NCI-H446 (cell line): ENCODE measurements at regions not wholly inside any gene's neighbourhood (a gene's known extent, or its start where the extent isn't known, plus 50 kb on each side); places are given as distances from the start of the nearest gene placed in this dataset.

Source experiments
- DNase-seq, 2 experiments: peaks; one replicate each; lab custom pipeline; 2025; lab: John Stamatoyannopoulos, UW

DNA sequence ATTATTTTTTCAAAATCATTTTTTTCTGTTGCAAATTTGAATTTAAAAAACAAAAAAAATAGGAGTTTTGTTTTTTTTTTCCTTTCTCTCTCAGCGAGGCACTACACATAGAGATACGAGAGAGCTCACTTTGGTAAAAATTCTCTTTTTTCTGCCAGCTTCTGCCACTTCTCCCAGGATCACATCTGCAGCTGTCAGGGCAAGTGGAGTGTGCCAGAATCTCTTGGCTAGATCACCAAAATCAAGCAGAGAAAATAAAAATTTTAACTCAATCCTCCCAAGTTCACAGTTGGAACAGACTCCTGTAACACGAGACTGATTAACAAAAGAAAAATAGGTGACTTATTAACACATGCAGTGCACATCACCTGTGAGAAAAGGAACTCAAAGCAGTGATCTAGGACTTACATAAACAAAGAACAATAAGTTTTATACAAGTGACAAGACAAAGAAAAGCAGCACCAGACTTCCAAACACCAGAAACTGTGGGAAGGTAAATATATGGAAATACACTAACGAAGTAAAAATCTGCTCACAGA is 213.2 kb upstream of the ZFP42 start:
- DNase-seq: no peak

DNA sequence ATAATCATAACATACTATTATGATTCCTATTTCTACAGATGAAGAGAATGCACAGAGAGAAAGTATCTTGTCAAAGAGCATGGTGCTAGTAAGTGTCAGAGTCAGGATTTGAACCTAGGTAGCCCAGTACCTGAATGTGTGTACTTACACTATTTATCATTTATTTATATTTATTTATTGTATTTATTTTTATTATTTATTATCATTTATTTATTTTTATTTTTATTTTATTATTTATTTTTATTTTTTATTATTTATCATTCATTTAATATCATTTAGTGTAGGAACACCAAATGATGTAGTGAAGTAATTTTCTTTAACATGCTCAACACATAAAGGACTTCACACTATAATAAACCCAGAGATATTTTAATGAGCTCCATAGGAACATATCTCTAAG is 209.4 kb upstream of the ZFP42 start:
- no peak for DNase-seq

DNA sequence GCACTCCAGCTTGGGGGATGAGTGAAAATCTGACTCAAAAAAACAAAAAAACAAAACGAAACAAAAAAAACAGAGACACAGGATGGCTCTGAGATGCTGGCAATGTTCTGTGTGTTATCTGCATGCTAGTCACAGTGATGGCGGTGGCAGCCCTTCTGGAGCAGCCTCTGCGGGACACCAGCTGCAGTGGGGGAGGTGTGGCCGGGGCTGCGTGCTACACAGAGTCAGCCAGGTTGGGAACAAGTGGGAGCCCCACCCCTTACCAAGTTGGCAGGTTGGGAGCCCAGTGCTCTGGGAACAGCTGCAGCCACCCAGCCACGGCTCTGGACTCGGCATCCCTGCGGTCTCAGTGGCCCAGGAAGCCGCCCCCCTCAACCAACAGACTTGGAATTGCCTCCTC is 206.5 kb upstream of the ZFP42 start:
- no peak for DNase-seq

DNA sequence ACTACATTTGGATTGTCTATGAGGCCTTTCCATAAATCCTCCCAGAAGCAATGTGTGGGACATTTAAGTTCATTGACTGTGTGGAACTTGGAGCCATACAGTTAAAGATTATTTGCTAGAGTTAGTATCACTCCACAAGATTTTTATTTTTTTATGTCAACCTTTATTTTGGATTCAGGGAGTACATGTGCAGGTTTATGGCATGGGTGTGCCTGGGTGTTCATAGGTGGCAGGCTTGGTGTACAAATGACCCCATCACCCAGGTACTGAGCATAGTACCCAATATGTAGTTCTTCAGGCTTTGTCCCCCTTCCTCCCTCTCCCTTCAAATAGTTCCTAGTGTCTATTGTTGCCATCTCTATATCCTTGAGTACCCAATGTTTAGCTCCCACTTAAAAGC is 199.8 kb upstream of the ZFP42 start:
- no peak for DNase-seq

DNA sequence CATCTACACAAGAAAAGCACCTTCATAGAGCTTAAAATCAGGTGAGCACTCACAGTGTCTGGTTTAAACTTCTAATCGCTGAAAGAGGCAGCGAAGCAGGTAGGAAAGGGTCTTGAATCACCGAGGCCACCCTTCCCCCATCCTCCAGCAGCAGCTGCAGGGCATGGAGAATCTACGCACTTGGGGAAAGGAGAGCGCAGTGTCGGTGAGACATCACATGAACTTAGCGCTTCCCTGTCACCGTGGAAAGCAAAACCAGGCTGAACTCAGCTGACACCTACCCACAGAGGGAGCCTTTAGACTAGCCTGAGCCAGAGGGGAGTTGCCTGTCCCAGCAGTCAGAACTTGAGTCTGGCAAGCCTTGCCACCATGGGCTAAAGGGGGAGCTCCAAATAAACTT is 197.2 kb upstream of the ZFP42 start:
- no peak for DNase-seq

DNA sequence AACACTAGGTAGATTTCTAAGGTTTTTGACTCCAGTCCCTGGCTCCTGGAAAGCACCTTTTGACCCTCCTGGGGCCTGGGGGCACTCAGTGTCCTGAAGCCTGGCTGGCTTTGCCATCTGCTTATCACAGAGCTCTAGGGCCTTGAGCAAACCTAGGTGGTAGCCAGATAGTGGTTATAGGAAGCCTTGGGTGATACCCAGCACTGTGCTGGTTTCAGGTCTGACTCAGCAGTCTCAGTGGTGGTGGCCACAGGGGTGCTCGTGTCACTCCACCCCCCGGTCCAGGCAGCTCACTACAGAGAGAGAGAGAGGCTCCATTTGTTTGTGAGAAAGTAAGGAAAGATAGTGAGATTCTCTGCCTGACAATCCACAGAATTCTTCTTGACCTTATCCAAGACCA is 195.8 kb upstream of the ZFP42 start:
- DNase-seq: no peak

DNA sequence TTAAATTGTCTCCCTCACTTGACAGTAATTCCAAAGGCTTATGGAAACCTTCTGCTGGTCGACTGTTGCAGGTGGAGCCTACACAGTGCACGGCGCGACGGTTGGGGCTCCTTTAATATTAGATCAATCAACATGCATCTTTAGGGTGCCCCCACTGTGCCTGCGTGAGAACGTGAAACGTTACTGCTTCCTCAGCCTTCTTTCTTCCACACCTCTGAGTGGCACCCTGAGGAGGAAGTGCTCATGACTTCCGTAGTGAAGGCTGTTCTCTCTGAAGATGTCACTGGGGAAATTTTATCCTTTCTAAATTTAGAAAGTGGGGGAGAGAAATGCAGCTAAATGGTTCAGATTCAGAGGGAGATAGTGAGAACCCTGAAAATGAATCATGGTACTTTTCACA is 184.0 kb upstream of the ZFP42 start:
- no peak for DNase-seq

DNA sequence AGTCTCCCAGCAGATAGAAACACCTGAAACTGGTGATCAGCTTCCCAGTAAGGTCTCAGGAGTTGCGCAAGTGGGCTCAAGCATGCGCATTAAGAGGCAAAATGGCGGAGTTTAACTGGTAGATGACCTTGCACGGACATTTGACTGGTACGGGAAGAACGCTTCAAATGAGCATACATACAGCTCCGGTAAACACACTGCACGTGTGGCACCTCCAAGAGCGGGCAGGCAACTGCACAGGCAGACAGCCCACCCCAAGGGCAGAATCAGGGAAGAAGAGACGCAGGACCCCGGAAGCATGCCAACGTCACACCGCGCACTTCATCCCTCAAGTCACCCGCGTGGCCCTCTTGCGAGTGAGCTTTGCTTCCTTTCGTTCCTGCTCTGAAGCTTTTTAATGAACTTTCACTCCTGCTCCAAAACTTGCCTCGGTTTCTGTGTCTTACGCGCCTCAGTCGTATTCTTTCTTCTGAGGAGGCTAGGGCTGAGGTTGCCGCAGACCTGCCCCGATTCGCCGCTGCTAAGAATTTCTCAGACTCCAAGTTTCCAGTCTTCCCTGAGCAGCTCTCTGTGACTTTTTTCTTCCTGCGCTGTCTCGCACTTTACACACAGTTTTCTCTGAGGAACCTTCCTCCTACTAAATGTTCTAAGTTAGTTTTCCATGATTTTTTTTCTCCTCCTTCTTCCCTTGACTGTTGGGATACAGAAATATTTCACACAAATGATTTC is 180.7 kb upstream of the ZFP42 start:
- peak in 1 of 2 experiments; percentile 3 for DNase-seq

DNA sequence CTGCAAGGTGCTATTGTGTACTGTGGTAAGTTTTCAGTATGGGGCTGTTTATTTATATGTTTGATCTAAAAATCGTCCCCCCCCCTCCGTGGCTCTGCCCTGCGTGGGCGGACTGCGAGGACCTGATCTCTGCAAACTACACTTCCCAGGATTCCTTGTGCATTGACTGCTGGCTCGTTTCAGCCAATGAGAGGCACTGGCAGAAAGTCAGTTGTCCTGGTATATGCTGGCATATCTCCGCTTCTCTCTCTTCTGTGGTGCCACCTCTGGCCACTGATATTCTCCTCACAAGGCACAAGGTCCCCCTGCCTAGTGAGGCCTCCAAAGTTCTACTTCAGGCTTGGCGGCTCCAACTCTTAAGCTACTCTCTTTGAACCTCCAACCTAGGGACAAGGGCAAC is 168.8 kb upstream of the ZFP42 start:
- no peak for DNase-seq

DNA sequence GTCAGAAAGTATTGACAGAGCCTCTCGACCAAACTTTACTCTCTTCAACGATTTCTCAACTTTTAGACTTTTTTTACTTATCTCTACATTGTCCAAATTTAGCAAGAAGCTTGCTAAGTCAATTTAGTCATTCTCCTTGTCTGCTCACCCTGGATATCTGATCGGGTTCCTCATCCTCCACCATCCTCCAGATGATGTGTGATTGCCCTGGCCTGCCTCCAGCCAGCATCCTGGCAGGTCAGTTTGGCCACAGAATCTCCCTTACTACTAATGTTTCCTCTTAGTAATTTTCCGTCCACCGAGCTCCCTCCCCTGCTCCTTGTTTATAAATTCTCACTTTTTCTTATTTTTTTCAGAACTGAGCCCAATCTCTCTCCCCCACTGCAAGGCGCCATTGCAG is 167.9 kb upstream of the ZFP42 start:
- no peak for DNase-seq

DNA sequence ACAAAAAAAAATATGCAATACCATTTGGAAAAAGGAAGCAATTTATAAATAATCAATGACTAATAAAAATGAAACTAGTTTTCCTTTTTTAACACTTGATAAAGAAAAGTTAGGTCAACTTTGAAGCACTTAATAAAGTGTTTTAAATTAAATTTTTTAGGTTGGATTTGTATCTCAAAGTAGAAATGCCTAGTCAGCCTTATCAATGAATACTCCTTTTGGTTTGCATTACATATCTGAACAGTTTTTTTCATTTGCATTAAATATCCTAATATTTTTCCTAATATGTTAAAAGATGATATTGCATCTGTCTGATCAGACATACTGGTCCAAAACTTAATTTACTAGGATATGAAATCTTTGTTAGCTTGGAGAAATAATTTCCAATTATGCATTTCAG is 155.8 kb upstream of the ZFP42 start:
- no peak for DNase-seq

DNA sequence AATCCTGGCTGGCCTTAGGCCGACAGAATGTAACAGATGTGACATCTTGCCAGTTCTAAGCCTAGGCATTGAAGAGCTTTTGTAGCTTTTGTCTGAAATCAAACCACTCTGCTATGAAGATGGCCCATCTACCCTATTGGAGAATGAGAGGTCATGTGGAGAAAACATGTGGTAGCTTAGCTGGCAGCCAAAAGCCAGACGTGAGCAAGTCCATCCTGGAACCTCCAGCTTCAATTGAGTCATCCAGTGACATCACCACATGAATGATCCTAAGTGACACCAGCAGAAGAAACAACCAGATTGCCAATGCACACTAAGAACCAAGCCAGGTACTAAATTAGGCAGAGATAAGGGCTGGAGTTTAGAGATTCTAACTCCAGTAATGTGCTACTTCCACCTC is 154.8 kb upstream of the ZFP42 start:
- no peak for DNase-seq

DNA sequence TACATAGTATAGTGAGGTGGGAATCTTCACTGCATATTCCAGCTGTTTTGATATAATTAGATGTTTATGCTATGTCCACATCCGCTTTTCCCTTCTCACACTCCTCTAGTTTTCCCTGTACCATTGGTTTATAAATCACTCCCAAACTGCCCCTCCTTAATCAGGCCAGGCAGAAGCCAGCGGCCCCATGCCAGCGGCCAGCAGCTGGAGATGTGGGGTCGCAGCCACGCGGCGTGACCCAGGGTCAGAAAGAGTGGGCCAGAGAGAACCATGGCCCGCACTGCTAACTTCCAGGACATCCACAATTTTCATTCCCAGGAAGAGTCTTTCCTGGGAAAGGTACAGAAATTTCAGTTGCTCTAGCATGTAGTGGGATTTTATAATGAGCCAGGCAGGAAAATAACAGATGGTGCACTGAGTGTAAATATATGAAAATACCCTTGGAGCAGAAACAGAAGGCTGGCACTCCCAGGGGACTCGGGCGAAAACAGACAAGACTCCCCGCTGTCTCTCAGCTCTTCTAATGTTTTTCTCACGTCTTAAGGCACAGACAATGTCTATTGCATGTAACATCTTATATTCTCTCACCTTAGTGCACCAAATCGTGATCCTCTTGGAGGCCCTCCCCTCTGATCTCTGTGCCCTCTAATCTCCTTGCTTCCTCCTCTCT is 145.9 kb upstream of the ZFP42 start:
- no peak for DNase-seq

DNA sequence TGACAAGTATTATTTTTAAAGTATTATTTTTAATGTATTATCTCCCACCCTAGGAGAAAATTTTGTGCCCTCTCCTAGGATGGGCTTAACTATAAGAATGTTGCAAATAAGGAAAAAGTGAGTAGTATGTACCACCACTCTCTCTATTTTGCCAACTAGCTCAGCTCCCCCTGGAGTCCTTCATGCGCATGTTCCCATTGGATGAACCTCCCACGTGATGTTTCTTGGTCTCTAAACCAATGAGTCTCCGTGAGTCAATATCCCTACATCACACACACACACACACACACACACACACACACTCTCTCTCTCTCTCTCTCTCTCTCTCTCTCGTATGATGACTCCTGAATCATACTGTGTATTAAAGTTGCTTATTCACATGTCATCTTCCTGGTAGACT is 129.7 kb upstream of the ZFP42 start:
- no peak for DNase-seq

DNA sequence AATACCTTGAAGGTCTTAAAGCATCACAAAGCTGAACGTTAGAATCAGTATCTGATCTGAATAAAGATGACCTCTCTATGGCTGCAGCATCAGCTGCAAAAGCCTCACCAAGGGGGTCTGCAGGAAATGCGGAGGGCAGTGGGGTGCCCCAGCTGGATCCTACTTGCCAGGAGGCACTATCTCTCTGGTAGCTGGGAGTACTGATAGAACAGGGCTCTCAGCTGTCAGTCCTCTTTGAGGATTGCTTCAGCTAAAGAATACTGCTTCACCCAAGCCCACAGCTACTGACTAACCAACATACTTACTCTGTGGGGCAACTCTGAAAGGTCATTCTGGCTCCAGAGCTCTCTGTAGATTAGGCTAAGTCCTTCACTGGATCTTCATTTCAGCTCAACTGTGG is 112.5 kb upstream of the ZFP42 start:
- no peak for DNase-seq

DNA sequence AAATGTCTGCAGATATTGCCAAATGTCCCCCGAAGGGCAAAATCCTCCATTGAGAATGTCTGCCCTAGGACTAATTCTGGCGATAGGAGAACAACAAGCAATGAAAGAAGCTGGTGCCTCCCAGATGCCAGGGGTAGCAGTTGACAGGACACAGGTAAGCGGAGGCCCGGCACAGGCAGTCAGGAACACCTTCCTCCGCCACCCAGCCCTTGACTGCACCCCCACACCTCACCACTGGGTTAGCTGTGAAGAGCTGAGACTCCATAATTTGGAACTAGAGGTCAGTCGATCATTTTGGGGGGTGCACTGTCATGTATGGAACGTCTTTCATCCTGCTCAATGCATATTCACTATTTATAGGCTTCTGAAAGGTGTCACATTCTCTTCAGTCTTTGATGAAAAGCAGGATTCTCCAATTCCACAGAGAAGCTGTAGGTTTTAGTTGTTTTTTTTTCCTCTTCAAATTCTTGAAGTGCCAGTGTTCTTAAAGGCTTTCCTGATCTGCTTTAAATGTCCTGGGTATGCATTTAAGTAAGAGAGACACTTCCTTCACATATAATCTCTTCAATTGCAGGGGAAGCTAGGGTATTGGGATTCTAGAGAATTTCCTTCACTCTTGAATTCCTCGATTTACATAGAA is 111.6 kb upstream of the ZFP42 start:
- no peak for DNase-seq

DNA sequence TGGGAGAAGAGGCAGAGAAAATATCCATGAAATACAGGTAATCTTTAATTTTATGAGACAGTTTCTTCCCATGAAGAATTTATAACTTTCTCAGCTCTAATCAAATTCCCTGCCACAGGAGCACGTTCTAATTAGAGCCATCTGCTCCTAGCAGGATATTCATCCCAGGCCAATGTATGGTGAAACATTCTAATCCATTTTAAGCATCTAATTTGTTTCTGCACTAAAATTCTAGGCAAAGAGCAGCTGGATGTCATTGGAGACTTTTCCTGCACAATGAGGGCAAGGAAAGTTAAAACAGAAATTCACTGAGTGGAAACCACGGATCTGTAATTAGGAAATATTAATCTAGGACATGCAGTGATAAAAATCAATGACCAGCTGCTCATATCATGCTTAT is 107.7 kb upstream of the ZFP42 start:
- DNase-seq: no peak

DNA sequence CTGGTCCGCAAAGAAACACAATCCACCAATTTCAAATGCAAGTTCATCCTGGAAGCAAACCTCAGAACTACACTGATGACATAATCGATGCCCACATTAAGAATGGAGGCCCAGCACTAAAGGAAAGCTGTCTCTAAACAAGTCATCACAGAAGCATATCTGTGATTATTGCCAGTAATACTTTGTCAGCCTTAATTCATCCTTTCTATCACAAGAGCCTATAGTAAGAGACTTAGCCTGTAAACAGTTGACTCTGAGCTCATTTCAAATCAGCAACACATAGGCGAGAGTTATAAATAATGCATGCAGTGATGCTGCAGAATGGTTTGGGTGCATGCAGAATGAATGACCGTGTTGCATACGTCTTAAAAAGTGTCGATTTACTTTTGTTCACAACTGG is 105.9 kb upstream of the ZFP42 start:
- no peak for DNase-seq

DNA sequence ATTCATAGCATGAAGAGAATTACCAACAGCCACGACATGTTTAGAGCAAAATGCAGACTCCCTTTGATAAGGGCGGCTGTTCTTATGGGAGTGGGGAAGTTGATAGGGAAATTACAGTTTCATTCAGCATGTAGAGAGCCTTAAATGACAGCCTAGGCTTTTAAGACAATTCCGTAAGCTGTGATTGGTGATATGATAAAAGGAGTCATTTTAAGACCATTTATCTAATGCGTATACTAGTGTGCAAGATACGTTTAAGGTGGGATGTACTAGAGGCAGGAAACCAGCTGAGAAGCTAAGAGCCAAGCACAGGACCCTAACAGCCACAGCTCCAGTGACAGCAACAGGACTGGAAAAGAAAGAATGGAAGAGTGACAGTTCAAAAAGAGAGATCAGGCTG is 102.2 kb upstream of the ZFP42 start:
- no peak for DNase-seq

DNA sequence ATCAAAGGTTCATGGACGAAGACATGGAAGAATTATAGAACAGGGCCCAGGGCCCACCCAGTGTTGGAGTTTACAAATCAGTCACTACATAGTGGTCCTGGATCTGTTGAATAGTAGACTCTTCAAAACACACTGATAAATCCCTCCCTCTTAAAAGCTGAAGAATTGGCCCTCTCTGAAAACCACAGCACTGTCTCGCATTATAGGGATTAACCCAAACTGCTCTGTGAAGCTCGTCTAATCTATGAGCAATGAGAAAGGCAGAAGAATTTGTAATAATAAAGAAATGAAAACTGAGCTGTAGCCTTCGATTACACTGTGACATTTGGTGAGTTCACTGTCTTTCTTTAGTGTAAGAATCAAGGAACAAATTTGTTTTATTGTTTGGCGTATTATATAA is 92.5 kb upstream of the ZFP42 start:
- no peak for DNase-seq

DNA sequence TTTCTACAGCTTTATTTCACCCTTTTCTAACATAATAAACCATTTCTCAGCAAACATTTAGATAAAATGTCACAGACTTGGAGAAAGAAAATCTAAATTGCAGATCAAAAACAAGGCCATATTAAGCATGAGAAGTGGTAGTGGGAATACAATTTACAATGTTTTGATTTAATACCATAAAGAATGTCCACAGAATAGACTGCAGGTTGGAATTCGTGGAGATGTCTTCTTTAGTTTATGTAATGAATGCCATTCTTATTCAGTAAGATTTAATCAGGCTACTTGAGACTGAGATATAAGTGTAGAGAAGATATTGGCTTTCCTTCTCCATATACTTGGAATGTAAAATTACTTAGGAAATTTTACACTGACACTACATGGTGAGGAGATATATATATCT is 91.9 kb upstream of the ZFP42 start:
- DNase-seq: no peak

DNA sequence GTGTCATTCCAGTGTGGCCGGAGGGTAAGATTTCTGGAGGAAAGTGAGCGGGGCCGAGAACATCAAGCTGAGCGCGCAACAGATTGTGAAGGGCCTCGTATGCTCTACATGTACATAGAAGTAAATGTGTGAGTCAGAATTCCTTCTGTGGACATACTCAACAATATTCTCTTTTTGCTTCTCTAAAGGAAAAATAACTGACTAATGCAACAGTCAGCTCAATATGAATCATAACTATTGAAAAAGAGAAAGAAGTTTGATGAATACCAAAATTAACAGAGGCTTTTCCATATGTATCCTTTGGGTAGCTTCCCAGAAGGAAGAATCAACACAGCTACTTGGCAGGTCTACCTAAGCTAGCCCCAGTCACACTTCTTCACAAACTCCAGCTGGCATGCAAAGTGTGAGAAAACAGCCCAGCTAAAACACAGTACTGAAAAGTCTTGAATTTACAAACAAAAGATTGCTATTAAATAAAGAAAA is 87.5 kb upstream of the ZFP42 start:
- DNase-seq: no peak

DNA sequence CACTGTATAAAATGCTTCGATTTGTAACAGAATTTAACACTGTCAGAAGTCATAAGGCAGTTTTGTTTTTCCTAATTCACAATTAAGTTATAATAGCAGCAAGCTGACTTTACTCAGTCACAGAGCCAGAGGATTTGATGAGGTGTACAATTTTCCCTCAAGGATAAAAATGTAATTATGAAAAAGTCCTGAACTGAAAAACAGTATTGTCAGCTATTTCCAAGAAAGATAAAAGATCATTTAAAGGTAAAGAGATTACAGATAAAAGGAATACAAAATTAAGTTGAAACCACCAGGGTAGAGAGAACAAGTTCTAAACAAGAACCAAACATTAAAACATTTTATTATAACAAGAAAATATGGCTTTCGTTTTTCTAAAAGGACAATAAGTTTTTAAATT is 86.8 kb upstream of the ZFP42 start:
- no peak for DNase-seq
